GM18870 (cell line): ENCODE measurements at regions not wholly inside any gene's neighbourhood (a gene's known extent, or its start where the extent isn't known, plus 50 kb on each side); places are given as distances from the start of the nearest gene placed in this dataset.
"Not testable (repeated sequence)": the region's sequence is repeated elsewhere in the genome, so short reads cannot be mapped to it uniquely, and the experiment has no call there.

Experiments used
- ATAC-seq: cut with Tn5 transposase; IDR thresholded peaks from one replicate; pipeline ENCODE4 v1.9.1; 2021; ENCODE audit warnings: moderate library complexity; ENCODE audit not compliant: unreplicated experiment

DNA sequence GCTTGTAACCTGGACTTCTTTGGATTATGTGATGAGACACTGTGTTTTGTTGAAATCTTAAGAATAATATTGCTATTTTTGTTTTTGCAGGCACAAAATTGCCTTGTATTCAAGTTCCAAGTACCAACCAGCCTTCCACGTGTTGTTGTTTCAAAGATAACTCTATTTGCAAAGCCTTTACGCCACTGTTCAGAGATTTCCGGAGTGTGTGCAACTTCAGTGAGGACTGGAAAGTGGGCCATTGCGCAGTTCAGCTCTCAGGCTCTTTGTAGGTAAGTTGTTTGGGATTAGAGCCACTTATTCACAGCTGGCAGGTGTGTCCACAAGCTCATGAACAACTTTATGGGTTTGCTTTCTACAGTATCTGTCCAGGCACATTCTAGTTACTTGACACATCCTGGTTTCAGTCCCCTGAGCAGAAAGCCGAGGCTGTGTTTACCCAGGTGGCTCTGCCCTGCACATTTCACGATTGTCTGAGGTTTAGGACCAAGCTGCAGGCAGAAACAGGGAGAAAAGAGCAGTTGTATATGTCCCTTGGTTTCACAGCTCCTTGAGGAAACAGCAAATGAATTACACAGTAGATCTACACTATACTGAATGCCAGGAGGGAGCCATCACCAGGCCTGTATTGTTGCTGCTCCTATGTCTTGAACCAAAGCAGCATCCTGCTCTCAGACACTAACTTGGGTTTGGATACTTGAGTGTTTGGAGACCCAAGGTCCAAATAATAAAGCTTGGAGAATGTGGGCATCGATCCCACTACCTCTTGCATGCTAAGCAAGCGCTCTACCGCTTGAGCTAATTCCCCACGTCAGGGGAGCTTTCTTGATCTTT lies 136.1 kb upstream of the ZNF322 start:
- not testable (repeated sequence) for ATAC-seq

DNA sequence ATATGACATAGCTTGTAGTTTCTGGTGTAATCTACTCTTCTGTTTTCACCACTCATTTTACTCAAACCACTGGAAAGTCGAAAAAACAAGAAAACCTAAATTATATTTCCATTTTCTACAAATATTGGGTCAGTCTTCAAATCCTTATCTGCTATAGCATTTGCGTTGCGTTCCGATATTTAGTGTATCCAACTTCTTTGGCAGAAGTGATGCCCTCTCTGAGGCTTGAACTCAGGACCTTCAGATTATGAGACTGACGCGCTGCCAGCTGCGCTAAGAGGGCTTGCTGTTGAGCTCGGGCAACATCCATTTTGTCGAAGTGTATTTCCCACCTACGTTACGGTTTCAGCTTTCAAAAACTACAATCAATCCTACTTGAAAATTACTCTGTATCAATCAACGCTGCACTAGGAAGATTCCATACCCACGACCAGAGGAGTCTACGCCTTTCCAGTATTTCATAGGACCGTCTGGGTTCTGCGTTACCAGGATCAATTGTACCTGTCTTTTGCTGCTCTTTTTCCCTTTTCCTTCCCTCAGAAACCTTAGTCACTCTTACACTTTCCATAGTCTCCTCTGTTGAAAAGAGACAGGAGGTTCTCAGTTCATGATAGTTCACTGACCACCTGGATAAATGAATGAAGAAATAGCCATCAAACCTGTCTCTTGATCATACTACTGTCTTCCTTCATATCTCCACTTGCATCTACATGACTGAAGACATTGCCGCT lies 140.5 kb upstream of the ZNF322 start:
- ATAC-seq = not testable (repeated sequence)

DNA sequence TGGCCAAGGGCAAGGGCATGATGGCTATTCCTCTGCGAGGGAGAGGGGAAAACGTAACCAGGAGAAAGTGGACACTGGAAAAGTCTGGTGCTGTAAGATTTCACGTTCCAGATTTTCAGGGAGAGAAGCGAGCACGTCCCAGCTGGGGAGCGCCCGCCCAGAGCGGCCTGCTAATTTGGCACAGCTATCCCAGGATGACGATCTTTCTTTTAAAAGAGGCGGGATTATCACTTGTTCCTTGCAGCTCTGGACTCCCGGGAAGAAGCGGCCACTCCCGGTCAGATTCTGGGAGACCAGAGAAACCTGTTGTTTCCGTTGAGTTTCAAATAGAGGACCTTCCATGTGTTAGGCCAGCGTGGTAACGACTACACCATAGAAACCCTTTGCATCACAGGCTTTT lies 144.2 kb upstream of the ZNF322 start:
- ATAC-seq = not testable (repeated sequence)

GRCh38 chr6:26811486-26812116 lies 152.1 kb upstream of the ZNF322 start:
- ATAC-seq = not testable (repeated sequence)

DNA sequence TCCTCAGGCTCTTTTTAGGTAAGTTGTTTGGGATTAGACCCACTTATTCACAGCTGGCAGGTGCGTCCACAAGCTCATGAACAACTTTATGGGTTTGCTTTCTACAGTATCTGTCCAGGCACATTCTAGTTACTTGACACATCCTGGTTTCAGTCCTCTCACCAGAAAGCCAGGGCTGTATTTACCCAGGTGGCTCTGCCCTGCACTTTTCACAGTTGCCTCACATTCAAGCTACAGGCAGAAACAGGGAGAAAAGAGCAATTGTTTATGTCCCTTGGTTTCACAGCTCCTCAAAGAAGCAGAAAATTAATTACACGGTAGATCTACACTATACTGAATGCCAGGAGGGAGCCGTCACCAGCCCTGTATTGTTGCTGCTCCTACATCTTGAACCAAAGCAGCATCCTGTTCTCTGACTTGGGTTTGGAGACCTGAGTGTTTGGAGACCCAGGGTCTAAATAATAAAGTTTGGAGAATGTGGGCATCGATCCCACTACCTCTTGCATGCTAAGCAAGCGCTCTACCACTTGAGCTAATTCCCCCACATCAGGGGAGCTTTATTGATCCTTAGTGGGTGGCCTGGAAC lies 159.2 kb upstream of the ZNF322 start:
- not testable (repeated sequence) for ATAC-seq

GRCh38 chr6:26827965-26828364 lies 168.4 kb upstream of the ZNF322 start:
- ATAC-seq = not testable (repeated sequence)

GRCh38 chr6:26829480-26829879 lies 169.9 kb upstream of the ZNF322 start:
- not testable (repeated sequence) for ATAC-seq

DNA sequence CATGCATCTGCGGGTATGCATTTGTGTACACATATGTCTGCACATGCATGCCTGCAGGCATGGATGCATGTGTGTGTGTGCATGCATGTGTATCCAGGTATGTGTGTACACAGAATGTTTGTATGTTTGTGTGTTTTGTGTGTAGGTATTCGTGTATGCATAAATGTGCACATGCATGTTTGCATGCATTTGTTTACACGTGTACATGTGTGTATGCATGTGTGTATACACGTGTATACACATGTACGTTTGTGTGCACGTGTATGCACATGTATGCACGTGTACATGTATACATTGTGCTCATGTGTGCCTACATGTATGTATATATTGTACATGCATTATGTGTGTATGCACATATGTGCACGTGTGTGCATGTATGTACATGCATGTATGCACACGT lies 171.4 kb upstream of the ZNF322 start:
- ATAC-seq = not testable (repeated sequence)

DNA sequence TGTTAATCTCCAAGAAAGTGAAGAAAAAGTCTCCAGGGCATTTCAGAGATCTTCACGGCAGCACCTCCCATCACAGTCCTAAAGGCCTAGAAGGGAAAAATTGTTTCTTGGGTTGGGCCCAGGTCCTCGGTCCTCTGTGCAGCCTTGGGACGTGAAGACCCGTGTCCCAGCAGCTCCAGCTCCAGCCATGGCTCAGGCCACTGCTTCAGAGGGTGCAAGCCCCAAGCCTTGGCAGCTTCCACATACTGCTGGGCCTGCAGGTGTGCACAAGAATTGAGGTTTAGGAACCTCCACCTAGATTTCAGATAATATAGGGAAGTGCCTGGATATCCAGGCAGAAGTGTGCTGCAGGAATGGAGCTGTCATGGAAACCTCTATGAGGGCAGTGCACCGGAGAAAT lies 176.2 kb upstream of the ZNF322 start:
- not testable (repeated sequence) for ATAC-seq

- ATAC-seq = not testable (repeated sequence)
Observed at GRCh38 chr6:26836657-26837056, 177.1 kb upstream of the ZNF322 start.

GRCh38 chr6:26844823-26845222 lies 185.3 kb upstream of the ZNF322 start:
- ATAC-seq = not testable (repeated sequence)

DNA sequence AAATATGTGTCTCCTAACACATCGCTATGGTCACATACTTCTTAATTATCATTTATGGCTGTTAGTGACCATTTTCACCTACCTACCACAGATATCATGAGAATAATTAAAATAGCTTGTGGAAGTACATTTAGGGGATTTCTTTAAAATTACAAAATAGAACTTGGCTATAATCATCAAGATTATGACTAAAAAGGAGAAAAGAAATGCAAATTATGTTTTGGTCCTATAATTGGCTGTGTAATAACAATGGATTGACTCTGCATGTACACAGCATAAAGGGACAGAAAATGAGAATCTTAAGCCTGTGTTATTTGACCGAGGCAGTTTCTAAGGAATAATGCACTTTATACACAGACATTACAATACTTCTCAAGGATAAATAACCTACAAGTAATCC lies 197.7 kb upstream of the ZNF322 start:
- ATAC-seq = not testable (repeated sequence)

- not testable (repeated sequence) for ATAC-seq
Observed at GRCh38 chr6:26859067-26859770, 199.7 kb upstream of the ZNF322 start.

GRCh38 chr6:26859771-26860163 lies 200.2 kb upstream of the ZNF322 start:
- not testable (repeated sequence) for ATAC-seq

- ATAC-seq = not testable (repeated sequence)
Observed at GRCh38 chr6:26861913-26862312, 202.4 kb upstream of the ZNF322 start.

GRCh38 chr6:26863641-26864040 lies 204.1 kb upstream of the ZNF322 start:
- not testable (repeated sequence) for ATAC-seq

GRCh38 chr6:26898785-26899184 lies 239.2 kb upstream of the ZNF322 start:
- ATAC-seq = not testable (repeated sequence)

DNA sequence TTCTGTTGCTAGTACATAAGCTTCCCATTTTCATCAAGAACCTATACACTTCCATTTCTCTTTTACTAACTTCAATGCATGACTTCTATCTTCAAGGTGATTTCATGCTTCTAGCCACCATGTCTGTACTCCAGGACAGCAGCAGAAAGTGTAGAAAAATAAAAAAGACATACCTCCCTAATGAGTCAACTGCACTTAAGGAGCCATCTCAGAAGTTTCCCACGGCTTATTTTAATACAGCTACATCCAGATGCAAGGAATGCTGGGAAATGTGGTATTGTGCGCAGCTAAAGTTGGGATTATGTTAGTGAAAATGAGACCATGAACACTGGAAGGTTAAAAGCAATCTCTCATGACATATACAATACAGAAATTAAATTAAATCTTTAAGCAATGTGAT lies 264.7 kb upstream of the ZNF322 start:
- ATAC-seq = not testable (repeated sequence)

DNA sequence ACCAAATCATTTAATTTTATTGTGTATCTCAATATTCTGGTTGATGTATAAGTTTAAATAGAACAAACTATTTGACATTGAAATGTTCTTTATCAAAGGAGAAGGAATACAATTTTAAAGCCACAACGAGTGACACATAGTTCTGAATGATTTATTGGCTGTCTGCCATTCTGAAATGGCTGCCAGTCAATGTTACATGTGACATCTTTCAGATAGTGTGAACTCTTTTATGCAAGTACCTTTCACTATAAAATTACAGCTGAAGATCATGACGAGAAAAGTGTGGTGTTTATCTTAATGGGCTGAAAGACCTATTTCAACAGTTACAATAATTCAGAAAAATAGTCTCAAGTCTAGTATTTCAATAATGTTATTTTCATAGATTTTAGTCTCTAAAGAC lies 268.6 kb upstream of the ZNF322 start:
- not testable (repeated sequence) for ATAC-seq

- ATAC-seq = not testable (repeated sequence)
Observed at GRCh38 chr6:26937258-26937657, 277.7 kb upstream of the ZNF322 start.
